ENCODE measurements at regions not wholly inside any gene's neighbourhood (a gene's known extent, or its start where the extent isn't known, plus 50 kb on each side); places are given as distances from the start of the nearest gene placed in this dataset.

GRCh38 chr1:219461981-219462400 is 150.9 kb downstream of the ZC3H11B start:
- no peak for TF ChIP-seq USF1 (IDR thresholded peaks at IDR 0.05)
- no peak for TF ChIP-seq RAD21 (IDR thresholded peaks at IDR 0.05; ENCODE audit: low read depth)
- TF ChIP-seq MAX (IDR thresholded peaks at IDR 0.05), result no peak
- TF ChIP-seq REST (IDR thresholded peaks at IDR 0.05; ENCODE audit: low read depth), result no peak
- no peak for TF ChIP-seq TAF1 (IDR thresholded peaks at IDR 0.05; ENCODE audit: low read depth)
- TF ChIP-seq FOXM1 (IDR thresholded peaks at IDR 0.05; ENCODE audit: borderline replicate concordance, low read depth), result no peak
- no peak for TF ChIP-seq CREB1 (IDR thresholded peaks at IDR 0.05; ENCODE audit: low read depth)
- no peak for TF ChIP-seq NFIC (IDR thresholded peaks at IDR 0.05)
- TF ChIP-seq EGR1 (IDR thresholded peaks at IDR 0.05), result no peak
- TF ChIP-seq YY1 (IDR thresholded peaks at IDR 0.05; ENCODE audit: low read depth), result no peak
- no peak for TF ChIP-seq TEAD4 (IDR thresholded peaks at IDR 0.05)
- no peak for TF ChIP-seq TCF12 (IDR thresholded peaks at IDR 0.05; ENCODE audit: low read depth)
- no peak for TF ChIP-seq EP300 (IDR thresholded peaks at IDR 0.05; ENCODE audit: borderline replicate concordance)
- TF ChIP-seq CEBPB (IDR thresholded peaks at IDR 0.05), result no peak
- no peak for TF ChIP-seq ZBTB7A (IDR thresholded peaks at IDR 0.05; ENCODE audit: low read depth)

- TF ChIP-seq EP300 (IDR thresholded peaks at IDR 0.05; ENCODE audit: borderline replicate concordance) (no peak), YY1 (IDR thresholded peaks at IDR 0.05; ENCODE audit: low read depth) (no peak)
These were observed 151.7 kb downstream of the ZC3H11B start for GRCh38 chr1:219460896-219461815.

- no peak for TF ChIP-seq RAD21 (IDR thresholded peaks at IDR 0.05; ENCODE audit: low read depth)
- TF ChIP-seq USF1 (IDR thresholded peaks at IDR 0.05), result no peak
- TF ChIP-seq EGR1 (IDR thresholded peaks at IDR 0.05), result no peak
- TF ChIP-seq CREB1 (IDR thresholded peaks at IDR 0.05; ENCODE audit: low read depth), result no peak
- no peak for TF ChIP-seq REST (IDR thresholded peaks at IDR 0.05; ENCODE audit: low read depth)
- no peak for TF ChIP-seq TEAD4 (IDR thresholded peaks at IDR 0.05)
- TF ChIP-seq ZBTB7A (IDR thresholded peaks at IDR 0.05; ENCODE audit: low read depth), result no peak
- TF ChIP-seq EP300 (IDR thresholded peaks at IDR 0.05; ENCODE audit: borderline replicate concordance), result no peak
- TF ChIP-seq NFIC (IDR thresholded peaks at IDR 0.05), result no peak
- no peak for TF ChIP-seq TCF12 (IDR thresholded peaks at IDR 0.05; ENCODE audit: low read depth)
- TF ChIP-seq FOXM1 (IDR thresholded peaks at IDR 0.05; ENCODE audit: borderline replicate concordance, low read depth), result no peak
- TF ChIP-seq TAF1 (IDR thresholded peaks at IDR 0.05; ENCODE audit: low read depth), result no peak
- no peak for TF ChIP-seq CEBPB (IDR thresholded peaks at IDR 0.05)
- TF ChIP-seq YY1 (IDR thresholded peaks at IDR 0.05; ENCODE audit: low read depth), result no peak
- TF ChIP-seq MAX (IDR thresholded peaks at IDR 0.05), result no peak
These were observed 152.6 kb downstream of the ZC3H11B start for GRCh38 chr1:219460081-219460895.

GRCh38 chr1:219459351-219460080 is 153.4 kb downstream of the ZC3H11B start:
- no peak for TF ChIP-seq USF1 (IDR thresholded peaks at IDR 0.05)
- no peak for TF ChIP-seq RAD21 (IDR thresholded peaks at IDR 0.05; ENCODE audit: low read depth)
- no peak for TF ChIP-seq EGR1 (IDR thresholded peaks at IDR 0.05)
- TF ChIP-seq NFIC (IDR thresholded peaks at IDR 0.05), result no peak
- no peak for TF ChIP-seq FOXM1 (IDR thresholded peaks at IDR 0.05; ENCODE audit: borderline replicate concordance, low read depth)
- TF ChIP-seq REST (IDR thresholded peaks at IDR 0.05; ENCODE audit: low read depth), result no peak
- TF ChIP-seq YY1 (IDR thresholded peaks at IDR 0.05; ENCODE audit: low read depth), result no peak
